PC-3 (cell line): ENCODE measurements at regions not wholly inside any gene's neighbourhood (a gene's known extent, or its start where the extent isn't known, plus 50 kb on each side); places are given as distances from the start of the nearest gene placed in this dataset.

ENCODE experiments used
- ATAC-seq: fragments of 200-7000 bp; cut with Tn5 transposase; 2 replicates; pipeline ENCODE4 v1.9.1; 2020; ENCODE audit warnings: mild to moderate bottlenecking, moderate library complexity
- BruUV-seq: library from RNA; stranded (reverse); fragments of 400-500 nt; replicated peaks from 2 replicates; lab custom pipeline; 2021; lab: Mats Ljungman, UMichigan
- CTCF ChIA-PET: fragments of 300-600 bp; sonication (Branson Sonifier 250); formaldehyde crosslinking; loops from one replicate; lab custom pipeline; 2022; ENCODE audit warnings: antibody characterized with exemption; lab: Charles Lee
- POLR2A ChIA-PET: fragments of 300-600 bp; sonication (Branson Sonifier 250); formaldehyde crosslinking; loops from one replicate; lab custom pipeline; 2022; ENCODE audit warnings: antibody characterized with exemption; ENCODE audit not compliant: unreplicated experiment; lab: Charles Lee
- DNase-seq: peaks from one replicate; pipeline ENCODE4 v3.0.0-alpha.2; 2015
- H2AFZ ChIP-seq: fragments of 300-600 bp; sonication (generic); 2 replicates; pipeline ENCODE4 v1.6.0; 2016; ENCODE audit warnings: antibody characterized with exemption, low read length
- H3F3A ChIP-seq: fragments of 300-600 bp; sonication (generic); one replicate; pipeline ENCODE4 v1.6.0; 2017; ENCODE audit warnings: antibody characterized with exemption, low read length, control low read depth, mild to moderate bottlenecking; ENCODE audit not compliant: unreplicated experiment
- H3K27ac ChIP-seq: fragments of 300-600 bp; sonication (generic); 2 replicates; pipeline ENCODE4 v1.5.1; 2016; ENCODE audit warnings: mild to moderate bottlenecking, low read length
- H3K27me3 ChIP-seq: fragments of 300-600 bp; sonication (generic); 2 replicates; pipeline ENCODE4 v1.6.1; 2016; ENCODE audit warnings: low read length, mixed read lengths
- H3K36me3 ChIP-seq: fragments of 300-600 bp; sonication (generic); 2 replicates; pipeline ENCODE4 v1.6.1; 2016; ENCODE audit warnings: low read depth, mixed run types, low read length, mixed read lengths
- H3K4me1 ChIP-seq: fragments of 300-600 bp; sonication (generic); 2 replicates; pipeline ENCODE4 v1.5.1; 2016; ENCODE audit warnings: low read length; ENCODE audit not compliant: insufficient read depth
- H3K4me2 ChIP-seq: fragments of 300-600 bp; sonication (generic); 2 replicates; pipeline ENCODE4 v1.6.0; 2016; ENCODE audit warnings: low read length
- H3K4me3 ChIP-seq: fragments of 300-600 bp; sonication (generic); 2 replicates; pipeline ENCODE4 v1.5.1; 2016; ENCODE audit warnings: mild to moderate bottlenecking, low read length, mixed read lengths
- H3K79me2 ChIP-seq: fragments of 300-600 bp; sonication (generic); 2 replicates; pipeline ENCODE4 v1.6.1; 2017; ENCODE audit warnings: low read length, mixed read lengths
- H3K9ac ChIP-seq: fragments of 300-600 bp; sonication (generic); 2 replicates; pipeline ENCODE4 v1.6.0; 2016; ENCODE audit warnings: mild to moderate bottlenecking, low read length
- H3K9me2 ChIP-seq: fragments of 300-600 bp; sonication (generic); replicated peaks from 2 replicates; pipeline ENCODE4 v1.6.1; 2016; ENCODE audit warnings: mixed run types, low read length, mixed read lengths
- H3K9me3 ChIP-seq: fragments of 300-600 bp; sonication (generic); 2 replicates; pipeline ENCODE4 v1.6.1; 2016; ENCODE audit warnings: low read length, mixed read lengths
- H4K20me1 ChIP-seq: fragments of 300-600 bp; sonication (generic); 2 replicates; pipeline ENCODE4 v1.6.1; 2016; ENCODE audit warnings: low read length, mixed read lengths
- CTCF ChIP-seq: fragments of 300-600 bp; sonication (generic); conservative IDR thresholded peaks from 2 replicates; pipeline ENCODE4 v1.5.1; 2017; ENCODE audit warnings: antibody characterized with exemption, low read depth, mild to moderate bottlenecking, low read length
- EZH2 ChIP-seq: fragments of 300-600 bp; sonication (generic); IDR thresholded peaks from one replicate; pipeline ENCODE4 v1.6.1; 2017; ENCODE audit warnings: antibody characterized with exemption, mild to moderate bottlenecking, low read length; ENCODE audit not compliant: unreplicated experiment
- EZH2phosphoT487 ChIP-seq: fragments of 300-600 bp; sonication (generic); IDR thresholded peaks from 2 replicates; pipeline ENCODE4 v1.6.1; 2018; ENCODE audit warnings: mild to moderate bottlenecking, antibody characterized with exemption, low read length, borderline replicate concordance
- intact Hi-C: fragments of 100-400 bp; cut with micrococcal nuclease; formaldehyde crosslinking; loops from 2 replicates; pipeline ENCODE4 v1.9.0; 2023

- intact Hi-C loops, result no loop called here
- no peaks in the 10 kb centered on the region for H3K4me1 ChIP-seq
- no TSS peak for BruUV-seq
- no peak overlapping the region for H3K4me2 ChIP-seq
- H3K9ac ChIP-seq, result no peak overlapping the region
- DNase-seq (no peak), ATAC-seq (no peak)
- ChIA-PET CTCF (no interaction called here), POLR2A (no interaction called here)
- TF ChIP-seq EZH2phosphoT487, result no peak
- no peak for TF ChIP-seq CTCF
- no peak for TF ChIP-seq EZH2
- no peaks in the 10 kb centered on the region for H3K9me2 ChIP-seq
- no peak overlapping the region for H3K27ac ChIP-seq
- H2AFZ ChIP-seq, result no peak overlapping the region
- no peaks in the 10 kb centered on the region for H3K9me3 ChIP-seq
- H4K20me1 ChIP-seq, result no peaks in the 10 kb centered on the region
- no peaks in the 10 kb centered on the region for H3K36me3 ChIP-seq
- H3F3A ChIP-seq, result no peaks in the 10 kb centered on the region
- 0 out of 2 replicates have a peak, but pooled peaks cover 3% of the 10 kb centered on the region for H3K27me3 ChIP-seq
- H3K4me3 ChIP-seq, result no peak overlapping the region
- no peaks in the 10 kb centered on the region for H3K79me2 ChIP-seq
Observed at GRCh38 chr18:11304928-11305327, 155.6 kb upstream of the PIEZO2 start.

- H3F3A ChIP-seq, result no peaks in the 10 kb centered on the region
Observed at GRCh38 chr18:11296946-11297345, 147.6 kb upstream of the PIEZO2 start.

GRCh38 chr18:11293794-11294193, 144.4 kb upstream of the PIEZO2 start:
- no peak for ATAC-seq
- intact Hi-C loops, result no loop called here
- no TSS peak for BruUV-seq

More at GRCh38 chr18:11296946-11297345, 147.6 kb upstream of the PIEZO2 start:
- Histone ChIP-seq H3K9ac (no peak overlapping the region), H3K27me3 (peaks cover 44% of the 10 kb centered on the region), H3K27ac (no peak overlapping the region), H3K4me2 (no peak overlapping the region), H3K9me3 (no peaks in the 10 kb centered on the region), H3K36me3 (no peaks in the 10 kb centered on the region), H3K79me2 (no peaks in the 10 kb centered on the region), H2AFZ (no peak overlapping the region), H4K20me1 (no peaks in the 10 kb centered on the region), H3K9me2 (no peaks in the 10 kb centered on the region), H3K4me3 (no peak overlapping the region), H3K4me1 (no peaks in the 10 kb centered on the region)
- CTCF ChIA-PET, result no interaction called here
- TF ChIP-seq EZH2 (no peak), EZH2phosphoT487 (no peak), CTCF (no peak)
- DNase-seq (no peak), ATAC-seq (no peak)
- intact Hi-C loops, result no loop called here
- POLR2A ChIA-PET, result no interaction called here
- no TSS peak for BruUV-seq

More at GRCh38 chr18:11293794-11294193, 144.4 kb upstream of the PIEZO2 start:
- H3K9me3 ChIP-seq, result no peaks in the 10 kb centered on the region
- DNase-seq, result no peak
- H3F3A ChIP-seq, result no peaks in the 10 kb centered on the region
- H3K9me2 ChIP-seq, result no peaks in the 10 kb centered on the region
- H3K9ac ChIP-seq, result no peak overlapping the region
- H3K36me3 ChIP-seq, result no peaks in the 10 kb centered on the region
- H3K79me2 ChIP-seq, result no peaks in the 10 kb centered on the region
- TF ChIP-seq CTCF (no peak), EZH2 (no peak), EZH2phosphoT487 (no peak)
- ChIA-PET POLR2A (no interaction called here), CTCF (no interaction called here)
- no peak overlapping the region for H3K4me2 ChIP-seq
- H3K27me3 ChIP-seq, result peaks cover 54% of the 10 kb centered on the region
- no peaks in the 10 kb centered on the region for H4K20me1 ChIP-seq
- H3K27ac ChIP-seq, result no peak overlapping the region
- no peaks in the 10 kb centered on the region for H3K4me1 ChIP-seq
- H2AFZ ChIP-seq, result no peak overlapping the region
- no peak overlapping the region for H3K4me3 ChIP-seq
